Natural killer cell (primary cell): ENCODE measurements at regions not wholly inside any gene's neighbourhood (a gene's known extent, or its start where the extent isn't known, plus 50 kb on each side); places are given as distances from the start of the nearest gene placed in this dataset.

ENCODE experiments used
- ATAC-seq, 3 donors: fragments of 150-1000 bp in 2 of 3; fragments of 200-7000 bp in 1 of 3; cut with Tn5 transposase; 1 replicate in 1 of 3; 2 replicates in 2 of 3; pipeline ENCODE4 v1.10.0; 2021; ENCODE audit warnings: mild to moderate bottlenecking in 2 of 3, moderate library complexity in 2 of 3
- DNase-seq, 2 donors: peaks; one replicate each; pipeline versions ENCODE4 v3.0.0 to v3.0.0-alpha.2; 2013 to 2021; ENCODE audit warnings: mixed read lengths in 1 of 2
- H3K27ac ChIP-seq: one replicate; pipeline ENCODE4 v1.5.1; 2013; ENCODE audit warnings: mild to moderate bottlenecking, low read length
- H3K27me3 ChIP-seq: one replicate; pipeline ENCODE4 v1.6.1; 2013; ENCODE audit warnings: low read length; ENCODE audit not compliant: control insufficient read depth, insufficient read depth
- H3K36me3 ChIP-seq: one replicate; pipeline ENCODE4 v1.6.1; 2013; ENCODE audit warnings: low read length; ENCODE audit not compliant: control insufficient read depth, insufficient read depth
- H3K4me1 ChIP-seq: one replicate; pipeline ENCODE4 v1.6.1; 2013; ENCODE audit warnings: low read length; ENCODE audit not compliant: control insufficient read depth, insufficient read depth
- H3K4me3 ChIP-seq: one replicate; pipeline ENCODE4 v1.5.1; 2013; ENCODE audit warnings: low read length
- H3K9me3 ChIP-seq: one replicate; pipeline ENCODE4 v1.6.1; 2013; ENCODE audit warnings: low read length; ENCODE audit not compliant: control insufficient read depth, insufficient read depth
- H3K27ac Mint-ChIP-seq, 2 donors: one replicate each; pipeline ENCODE4 v1.8.0; 2022; ENCODE audit warnings: mild to moderate bottlenecking in 2 of 2, mixed read lengths in 2 of 2, moderate library complexity in 1 of 2
- H3K27me3 Mint-ChIP-seq, 2 donors: one replicate each; pipeline ENCODE4 v1.8.0; 2022; ENCODE audit warnings: low read depth in 2 of 2, mixed read lengths in 2 of 2
- H3K36me3 Mint-ChIP-seq: one replicate; pipeline ENCODE4 v1.8.0; 2022; ENCODE audit warnings: mixed read lengths
- H3K4me1 Mint-ChIP-seq, 2 donors: one replicate each; pipeline ENCODE4 v1.8.0; 2022; ENCODE audit warnings: mixed read lengths in 2 of 2
- H3K4me3 Mint-ChIP-seq: one replicate; pipeline ENCODE4 v1.8.0; 2022; ENCODE audit warnings: mild to moderate bottlenecking, moderate library complexity, mixed read lengths
- H3K9me3 Mint-ChIP-seq, 2 donors: one replicate each; pipeline ENCODE4 v1.8.0; 2022; ENCODE audit warnings: mixed read lengths in 2 of 2
- CTCF ChIP-seq: fragments of 200-600 bp; IDR thresholded peaks from one replicate; pipeline ENCODE4 v1.8.0; 2022; ENCODE audit warnings: antibody characterized with exemption
- WGBS: methylation state at CpG from one replicate; pipeline ENCODE4 v1.1.7; 2013; ENCODE audit warnings: missing lambda C conversion rate; ENCODE audit not compliant: insufficient coverage; 5-methylcytosine and 5-hydroxymethylcytosine counted together
- intact Hi-C: fragments of 100-400 bp; cut with micrococcal nuclease; formaldehyde crosslinking; loops from one replicate; pipeline ENCODE4 v1.14.2; 2022

- no peaks in the 10 kb centered on the region for H3K4me1 ChIP-seq
- H3K4me1 Mint-ChIP-seq: no peaks in the 10 kb centered on the region
- H3K36me3 Mint-ChIP-seq: no peaks in the 10 kb centered on the region
- no peak for TF ChIP-seq CTCF
- peaks cover 5 to 12% of the 10 kb centered on the region in 2 donors for H3K9me3 Mint-ChIP-seq
- ATAC-seq (no peak), DNase-seq (no peak)
- H3K27me3 ChIP-seq: no peaks in the 10 kb centered on the region
- H3K27me3 Mint-ChIP-seq: no peaks in the 10 kb centered on the region
- H3K4me3 ChIP-seq: no peak overlapping the region
- 81% methylated on average over 2 of the region's 4 CpGs for WGBS
- intact Hi-C loops: no loop called here
- no peak overlapping the region for H3K27ac Mint-ChIP-seq
- H3K4me3 Mint-ChIP-seq: no peak overlapping the region
- H3K36me3 ChIP-seq: no peaks in the 10 kb centered on the region
- H3K9me3 ChIP-seq: no peaks in the 10 kb centered on the region
- H3K27ac ChIP-seq: no peak overlapping the region
Observed at GRCh38 chr4:12672303-12672702, 811.8 kb downstream of the RAB28 start.

GRCh38 chr4:12658146-12658545, 826.0 kb downstream of the RAB28 start:
- Histone ChIP-seq H3K9me3 (no peaks in the 10 kb centered on the region), H3K4me3 (no peak overlapping the region), H3K27ac (no peak overlapping the region), H3K27me3 (no peaks in the 10 kb centered on the region), H3K4me1 (no peaks in the 10 kb centered on the region), H3K36me3 (no peaks in the 10 kb centered on the region)
- H3K27me3 Mint-ChIP-seq: no peaks in the 10 kb centered on the region
- 98% methylated on average over 2 of the region's 2 CpGs for WGBS
- ATAC-seq (no peak), DNase-seq (no peak)
- H3K36me3 Mint-ChIP-seq: no peaks in the 10 kb centered on the region
- H3K9me3 Mint-ChIP-seq: peaks cover 2 to 8% of the 10 kb centered on the region in 2 donors
- no peaks in the 10 kb centered on the region for H3K4me1 Mint-ChIP-seq
- no peak for TF ChIP-seq CTCF
- H3K4me3 Mint-ChIP-seq: no peak overlapping the region
- intact Hi-C loops: no loop called here
- H3K27ac Mint-ChIP-seq: no peak overlapping the region

GRCh38 chr4:12651876-12652275, 832.3 kb downstream of the RAB28 start:
- peaks cover 0 to 2% of the 10 kb centered on the region in 2 donors for H3K9me3 Mint-ChIP-seq

More at GRCh38 chr4:12651876-12652275, 832.3 kb downstream of the RAB28 start:
- Mint-ChIP-seq H3K27me3 (no peaks in the 10 kb centered on the region), H3K36me3 (no peaks in the 10 kb centered on the region), H3K27ac (no peak overlapping the region), H3K4me3 (no peak overlapping the region), H3K4me1 (no peaks in the 10 kb centered on the region)
- Histone ChIP-seq H3K36me3 (no peaks in the 10 kb centered on the region), H3K4me3 (no peak overlapping the region), H3K9me3 (no peaks in the 10 kb centered on the region), H3K4me1 (no peaks in the 10 kb centered on the region), H3K27ac (no peak overlapping the region), H3K27me3 (no peaks in the 10 kb centered on the region)
- 81% methylated on average over 3 of the region's 3 CpGs for WGBS
- ATAC-seq (no peak), DNase-seq (no peak)
- intact Hi-C loops: no loop called here
- TF ChIP-seq CTCF: no peak
